Kidney capillary endothelial cell (primary cell): ENCODE measurements at regions not wholly inside any gene's neighbourhood (a gene's known extent, or its start where the extent isn't known, plus 50 kb on each side); places are given as distances from the start of the nearest gene placed in this dataset.

ENCODE experiments used
- DNase-seq: peaks from one replicate; pipeline ENCODE4 v3.0.0-alpha.2; 2018; ENCODE audit warnings: low spot score

DNA sequence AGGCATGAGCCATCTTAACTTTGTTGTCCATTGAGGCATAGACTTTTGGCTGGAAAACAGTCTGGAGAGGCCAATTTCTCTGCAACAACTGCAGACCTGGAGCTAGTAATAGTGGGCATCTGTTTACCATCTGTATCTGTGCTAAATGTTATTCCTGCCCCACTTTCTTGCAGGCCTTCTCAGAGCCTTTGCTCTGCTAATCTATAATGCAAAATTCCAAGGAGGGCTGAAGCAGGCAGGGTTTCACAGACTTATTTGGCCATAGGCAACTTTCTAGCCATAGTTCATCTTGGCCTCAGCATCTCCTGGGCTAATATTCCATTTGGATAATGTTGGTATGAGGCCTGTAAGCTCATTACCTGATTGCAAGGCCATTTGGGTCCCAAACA lies 124.5 kb upstream of the CSF3R start:
- no peak for DNase-seq

DNA sequence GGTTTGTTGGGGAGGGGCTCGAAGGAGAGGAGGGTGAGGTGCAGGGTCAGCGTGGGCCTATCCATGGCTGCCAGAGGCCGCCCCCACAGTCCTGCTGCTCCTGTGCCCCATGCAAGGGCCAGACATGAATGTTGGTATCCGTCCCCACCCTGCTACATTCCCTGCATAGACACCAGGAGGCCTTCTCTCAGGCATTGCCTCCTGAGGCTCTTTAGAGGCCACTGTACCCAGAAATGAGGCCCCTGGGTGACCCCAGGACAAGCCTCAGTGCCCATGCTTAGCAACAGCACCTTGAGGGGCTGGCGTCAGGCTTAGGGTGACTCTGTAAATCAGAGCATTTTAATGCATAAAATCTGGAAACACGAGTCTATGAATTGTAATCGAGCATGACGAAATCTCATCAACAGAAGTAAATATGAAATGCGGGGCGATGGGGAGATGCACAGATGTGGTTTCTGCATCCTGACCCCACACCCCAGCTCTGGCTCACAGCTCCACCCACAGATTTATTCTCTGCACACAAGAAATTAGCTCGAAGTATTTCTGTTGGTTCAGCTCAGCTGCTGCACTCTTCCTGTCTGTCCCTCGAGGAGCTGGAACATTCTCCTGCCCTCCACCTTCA lies 124.0 kb upstream of the CSF3R start:
- no peak for DNase-seq

DNA sequence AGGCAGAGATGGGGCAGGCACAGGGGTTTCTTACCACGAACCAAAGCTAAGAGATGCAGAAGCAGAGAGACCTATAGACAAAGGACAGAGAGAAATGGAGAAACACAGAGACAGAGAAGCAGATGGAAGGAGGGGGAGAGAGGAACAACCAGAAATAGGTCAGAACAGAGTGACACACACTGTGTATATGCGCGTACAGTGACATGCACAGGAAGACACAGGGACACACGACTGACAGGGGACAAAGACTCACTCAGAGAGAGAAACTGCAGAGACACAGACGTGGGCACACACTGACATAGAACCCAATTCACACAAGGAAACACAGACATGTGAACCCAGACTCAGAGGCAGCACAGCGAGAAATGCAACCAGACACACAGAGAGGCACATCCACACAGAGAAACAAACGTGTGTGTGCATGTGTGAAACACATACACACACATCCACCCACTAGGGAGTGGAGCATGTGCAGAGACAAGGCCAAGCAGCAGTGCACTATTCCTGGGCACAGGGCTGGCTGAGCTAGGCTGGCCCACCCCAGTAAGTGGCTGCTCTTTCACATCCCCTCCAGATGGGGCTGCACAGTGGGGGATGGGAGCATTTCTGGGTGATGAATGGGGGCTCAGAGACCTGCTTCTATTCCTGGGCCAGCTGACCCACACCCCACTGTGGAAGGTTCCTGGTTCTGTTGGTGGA lies 123.4 kb upstream of the CSF3R start:
- no peak for DNase-seq

DNA sequence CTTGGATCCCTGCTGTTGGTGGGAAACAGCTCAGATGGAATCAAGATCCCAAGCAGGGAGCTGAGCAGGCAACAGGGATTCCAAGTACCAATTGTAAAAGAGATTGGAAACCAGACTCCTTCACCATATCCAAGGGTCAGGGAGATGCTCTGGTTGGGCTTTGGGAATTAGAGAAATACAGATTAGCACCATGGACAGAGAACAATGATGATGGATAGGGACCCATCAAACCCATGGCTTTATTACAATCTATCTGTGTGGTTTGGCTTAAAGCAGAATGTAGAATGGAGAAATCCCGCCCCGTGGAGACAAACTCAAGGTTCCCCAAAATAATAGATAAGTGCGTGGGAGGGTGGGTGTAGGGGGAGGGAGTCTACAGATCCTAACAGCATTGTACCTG lies 120.7 kb upstream of the CSF3R start:
- no peak for DNase-seq

DNA sequence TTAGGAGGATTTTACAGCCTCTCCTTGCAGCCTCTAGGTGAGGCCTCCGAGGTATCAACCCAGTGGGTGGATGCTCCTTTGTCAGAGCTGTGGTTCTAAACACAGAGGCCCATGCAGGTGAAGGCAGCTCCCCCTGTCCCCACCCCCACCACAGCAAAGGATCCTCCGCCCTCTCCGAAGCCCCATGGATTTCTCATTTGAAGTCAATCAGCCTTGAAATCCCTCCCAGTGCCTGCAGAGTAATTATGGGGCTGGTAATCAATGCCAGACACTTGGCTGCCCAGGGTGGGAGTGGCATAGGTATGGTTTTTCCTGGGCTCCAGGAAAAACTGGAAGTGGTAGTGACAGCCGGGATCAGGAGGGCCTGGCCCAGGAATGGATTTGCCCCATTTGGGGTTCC lies 119.5 kb upstream of the CSF3R start:
- DNase-seq, result no peak

DNA sequence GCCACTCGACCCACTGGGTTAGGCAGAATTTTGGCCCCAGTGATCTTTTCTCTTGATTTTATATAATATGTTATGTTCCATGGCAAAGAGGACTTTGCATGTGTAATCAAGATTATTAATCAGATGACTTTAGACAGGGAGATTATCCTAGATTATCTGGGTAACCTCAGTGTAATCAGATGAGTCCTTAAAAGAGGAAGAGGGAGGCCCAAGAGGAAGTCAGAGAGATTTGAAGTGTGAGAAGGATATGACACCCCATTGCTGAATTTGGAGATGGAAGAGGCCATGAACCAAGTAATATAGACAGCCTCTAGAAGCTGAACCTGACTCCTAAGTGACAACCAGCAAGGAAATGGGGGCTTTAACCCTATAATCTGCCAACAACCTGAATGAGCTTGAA lies 117.1 kb upstream of the CSF3R start:
- no peak for DNase-seq

DNA sequence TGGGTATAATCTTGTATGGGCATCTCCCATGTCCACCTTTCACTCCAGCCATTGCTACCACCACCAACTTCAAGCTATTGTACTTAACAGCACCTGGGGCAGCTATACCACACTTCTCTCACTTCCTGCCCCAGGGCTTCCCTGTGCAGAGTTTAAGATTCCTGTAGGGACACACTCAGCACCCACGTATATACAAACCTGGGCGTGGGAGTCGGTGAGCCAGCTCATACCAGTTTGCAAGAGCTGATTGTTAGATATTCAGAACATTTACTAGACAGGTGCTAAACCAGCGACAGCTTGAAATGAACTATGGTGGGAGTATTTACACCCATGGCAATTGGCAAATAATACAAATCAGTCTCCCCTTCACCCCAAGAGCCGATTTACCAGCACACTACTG lies 114.8 kb upstream of the CSF3R start:
- DNase-seq, result no peak

DNA sequence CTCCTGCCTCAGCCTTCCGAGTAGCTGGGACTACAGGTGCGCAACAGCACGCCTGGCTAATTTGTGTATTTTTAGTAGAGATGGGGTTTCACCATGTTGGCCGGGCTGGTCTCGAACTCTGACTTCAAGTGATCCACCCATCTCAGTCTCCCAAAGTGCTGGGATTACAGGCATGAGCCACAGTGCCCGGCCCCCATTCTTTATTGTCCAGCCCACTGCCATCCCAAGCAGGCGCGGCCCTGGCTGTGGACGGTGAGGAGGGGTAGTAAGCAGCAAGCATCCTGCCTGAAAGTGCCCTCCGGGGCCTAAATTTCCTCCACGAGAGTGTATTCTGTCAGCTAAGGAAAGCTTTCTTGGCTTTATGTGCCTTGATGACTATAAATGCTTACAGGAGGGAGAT lies 113.2 kb upstream of the CSF3R start:
- no peak for DNase-seq

DNA sequence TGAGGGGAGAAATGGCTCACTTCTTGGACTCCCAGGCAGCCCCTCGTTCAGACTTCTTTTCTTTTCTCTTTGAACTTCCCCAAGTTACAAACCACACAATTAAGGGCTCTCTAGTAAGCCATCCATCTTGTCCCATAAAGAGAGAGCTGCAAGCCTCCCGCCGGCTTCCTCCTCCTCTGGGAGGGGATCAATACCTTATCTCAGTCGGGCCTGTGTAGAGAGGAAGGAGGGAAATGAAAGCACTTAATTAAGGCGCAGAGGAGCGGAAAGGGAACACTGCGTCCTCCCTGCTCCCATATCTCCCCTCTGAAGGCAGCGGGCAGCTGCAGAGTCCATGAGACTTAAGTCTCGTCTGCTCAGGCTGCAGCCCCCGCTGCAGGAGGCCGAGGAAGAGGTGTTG lies 112.6 kb upstream of the CSF3R start:
- DNase-seq, result no peak

DNA sequence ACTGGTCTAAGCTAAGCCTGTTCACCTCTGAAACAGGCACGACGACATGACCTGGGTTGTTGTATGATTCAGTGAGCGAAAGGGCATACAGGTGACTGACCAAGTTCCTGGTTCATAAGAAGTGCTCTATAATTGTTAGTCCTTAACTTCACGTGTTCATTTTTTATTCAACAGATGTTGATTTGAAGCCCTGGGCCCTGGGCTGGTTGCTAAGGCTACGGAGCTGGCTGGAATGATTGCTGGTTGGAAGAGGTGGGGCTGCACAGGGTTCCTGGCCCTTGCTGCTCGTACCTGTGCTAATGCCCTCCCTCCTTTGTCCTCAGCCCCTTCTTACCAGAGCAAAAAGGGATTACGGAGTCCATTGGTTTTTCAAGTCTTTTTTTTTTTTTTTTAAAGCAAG lies 111.3 kb upstream of the CSF3R start:
- no peak for DNase-seq

DNA sequence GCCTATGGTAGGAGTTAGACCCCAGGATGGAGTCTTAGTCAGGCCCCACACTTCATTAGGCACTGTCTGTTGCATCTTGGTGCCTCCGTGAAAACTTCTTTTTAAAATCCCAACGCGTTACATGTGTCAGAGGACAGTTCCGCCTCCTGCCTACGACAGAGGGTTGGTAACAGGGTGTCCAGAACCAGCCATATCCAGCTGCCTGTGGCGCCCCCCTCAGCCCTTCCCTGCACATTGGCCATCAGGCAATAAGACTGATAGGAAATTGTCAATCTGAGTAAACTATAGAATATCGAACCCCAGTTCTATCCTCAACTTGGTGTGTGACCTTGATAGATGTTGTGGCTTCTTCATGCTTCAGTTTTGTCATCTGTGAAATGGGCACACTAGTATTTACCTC lies 108.6 kb upstream of the CSF3R start:
- no peak for DNase-seq

DNA sequence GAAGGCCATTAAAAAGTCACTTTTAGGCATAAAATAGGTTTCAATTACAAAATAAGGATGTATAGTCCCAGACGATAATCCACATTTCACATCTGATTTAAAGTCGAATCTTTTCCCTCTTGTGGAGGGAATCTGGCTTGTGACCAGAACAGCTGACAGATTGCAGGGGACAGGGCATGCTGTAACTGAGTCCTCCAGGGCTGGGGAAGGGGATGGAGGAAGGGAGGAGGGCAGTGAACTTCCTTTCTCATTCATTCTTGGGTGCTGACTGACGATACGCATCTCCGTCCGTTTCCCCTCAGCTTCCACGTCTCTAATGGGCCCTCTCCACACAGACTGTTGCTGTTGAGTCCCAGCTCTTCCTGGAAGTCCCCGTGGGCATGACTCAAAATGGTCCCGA lies 108.1 kb upstream of the CSF3R start:
- DNase-seq, result no peak

DNA sequence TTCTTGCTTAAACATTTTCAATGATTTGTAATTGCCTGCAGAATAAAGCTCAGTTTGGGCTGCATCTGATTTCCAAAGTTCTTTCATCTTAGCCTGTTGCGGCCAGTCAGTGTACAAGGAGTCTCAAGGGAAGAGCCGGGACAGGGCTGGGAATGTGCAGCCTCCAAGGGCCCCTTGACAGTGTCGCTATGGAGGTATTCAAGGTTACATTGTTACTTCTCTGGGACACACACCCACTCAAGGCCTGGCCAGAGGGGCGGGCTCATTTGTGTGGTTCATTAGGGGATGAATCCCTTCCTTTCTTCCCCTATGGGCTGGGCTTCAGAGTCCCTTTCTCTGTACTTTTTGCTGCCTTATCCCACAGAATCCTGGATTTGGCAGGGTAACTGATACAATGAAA lies 107.6 kb upstream of the CSF3R start:
- no peak for DNase-seq

DNA sequence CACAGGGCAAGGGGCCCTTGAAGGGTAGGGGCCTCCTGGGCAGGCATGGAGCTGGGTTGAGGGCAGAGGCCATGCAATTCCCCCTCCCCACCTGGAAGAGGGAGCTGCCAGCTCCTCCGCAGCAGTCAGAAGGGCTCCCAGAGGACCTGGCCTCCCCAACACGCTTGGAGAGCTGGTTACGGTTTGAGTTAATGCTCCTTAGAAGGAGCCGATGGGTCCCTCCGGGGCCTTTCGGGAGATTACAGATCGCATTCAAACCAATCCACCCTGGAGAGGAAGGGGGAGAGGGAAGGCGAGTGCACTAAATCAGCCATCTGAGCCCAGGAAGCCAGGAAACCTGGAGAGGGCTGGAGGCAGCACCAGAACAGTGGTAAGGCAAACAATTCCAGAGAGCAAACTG lies 106.3 kb upstream of the CSF3R start:
- no peak for DNase-seq

DNA sequence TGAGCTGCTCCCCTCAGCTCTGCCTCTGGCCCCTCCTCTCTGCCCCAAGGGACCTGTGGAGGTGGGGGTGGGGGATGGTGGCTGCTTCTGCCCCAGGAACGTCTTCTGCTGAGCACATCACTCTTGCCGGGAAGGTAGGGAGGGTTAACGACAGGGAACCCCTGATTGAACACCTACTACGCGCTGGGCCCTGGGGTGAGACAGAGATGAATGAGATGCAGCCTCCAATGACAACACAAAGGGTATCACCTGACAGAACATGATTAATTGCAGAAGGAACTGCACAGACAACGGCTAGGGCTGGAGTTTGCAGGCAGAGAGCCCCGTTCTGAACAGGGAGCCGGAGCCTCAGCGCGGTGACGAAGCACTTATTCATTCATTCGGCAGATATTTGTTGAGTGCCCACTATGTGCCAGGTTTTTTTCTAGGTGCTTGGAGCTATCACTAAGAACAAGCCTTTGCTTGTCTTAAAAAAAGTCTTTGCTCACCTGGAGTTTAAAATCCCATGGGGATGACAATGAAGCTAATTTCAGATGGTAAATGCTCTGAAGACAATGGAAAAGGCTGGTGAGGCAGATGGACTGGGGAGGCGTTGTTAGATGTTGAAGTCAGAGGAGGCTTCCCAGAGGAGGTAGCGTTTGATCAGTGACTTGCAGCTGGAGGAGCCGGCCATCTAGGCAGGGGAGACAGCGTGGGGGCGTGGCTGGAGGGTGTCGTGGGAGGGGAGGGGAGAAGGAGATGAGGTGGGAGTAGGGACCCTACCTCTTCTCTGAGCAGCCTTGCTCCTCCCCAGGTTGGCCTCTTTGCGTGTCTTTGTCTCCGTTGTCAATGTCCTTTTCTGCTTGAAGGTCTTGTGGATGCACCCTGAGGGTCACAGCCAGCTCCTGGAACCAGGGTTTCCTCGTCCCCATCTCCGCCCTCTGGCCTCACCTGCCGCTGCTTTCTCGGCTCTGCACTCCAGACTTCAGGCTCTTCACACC lies 103.1 kb upstream of the CSF3R start:
- no peak for DNase-seq

DNA sequence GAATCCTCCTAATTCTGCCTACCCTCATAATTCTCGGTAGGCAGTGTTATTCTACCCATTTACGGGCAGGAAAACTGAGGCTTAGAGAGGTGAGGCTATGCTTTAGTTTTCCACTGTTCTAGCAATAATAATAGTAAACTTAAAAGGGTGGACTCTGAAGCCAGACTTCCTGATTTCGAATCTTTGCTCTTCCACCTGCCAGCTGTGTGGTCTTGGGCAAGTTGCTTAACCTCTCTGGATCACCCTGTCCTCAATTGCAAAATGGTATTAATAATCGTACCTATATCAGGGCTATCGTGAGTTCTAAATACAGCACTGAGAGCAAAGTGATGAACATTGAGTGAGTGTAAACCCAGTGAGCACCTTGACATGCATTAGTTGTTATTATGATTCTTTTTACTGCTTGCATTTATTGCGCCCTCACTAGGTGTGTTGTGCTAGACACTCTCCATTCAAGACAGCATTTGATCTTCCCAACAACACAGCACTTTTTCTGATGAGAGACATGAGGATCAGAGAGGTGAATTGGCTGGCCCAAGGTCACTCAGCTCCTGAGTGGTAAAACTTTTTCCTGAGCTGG lies 102.3 kb upstream of the CSF3R start:
- no peak for DNase-seq

DNA sequence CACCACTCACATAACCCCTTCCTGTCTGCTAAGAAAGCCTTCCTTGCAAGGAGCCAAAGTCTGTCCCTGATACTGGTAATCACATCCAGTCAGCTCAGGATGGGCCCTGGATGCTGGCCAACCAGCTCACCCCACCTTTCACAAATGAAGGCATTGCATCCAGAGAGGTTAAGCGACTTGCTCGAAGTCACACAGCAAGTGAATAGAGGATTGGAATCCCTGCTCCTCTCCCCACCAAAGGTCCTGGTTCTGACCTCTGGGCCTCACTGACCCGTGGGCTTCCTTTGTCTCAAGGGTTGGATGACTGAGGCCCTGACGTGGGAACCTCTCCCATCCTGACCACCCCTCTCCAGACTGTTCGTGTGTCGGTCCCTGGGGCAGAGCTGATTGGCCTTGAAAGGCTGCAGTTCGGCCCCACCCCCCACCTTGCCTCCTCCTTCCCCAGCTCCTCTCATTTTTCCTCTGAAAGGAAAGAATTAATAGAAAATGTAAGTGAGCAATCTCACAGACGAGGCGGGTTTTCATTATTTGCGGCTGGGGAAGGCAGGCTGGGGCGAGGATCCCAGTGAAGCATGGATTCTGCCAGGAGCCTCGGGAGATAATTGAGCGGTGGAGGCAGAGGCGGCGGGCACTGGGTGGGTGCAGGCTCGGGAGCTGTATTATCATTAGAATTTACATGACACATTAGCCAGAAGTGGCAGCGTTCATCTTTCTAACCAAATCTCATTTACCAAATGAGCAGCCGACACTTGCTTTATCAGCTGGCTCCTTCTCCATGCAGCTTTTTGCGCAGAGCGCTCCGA lies 101.5 kb upstream of the CSF3R start:
- DNase-seq, result no peak

DNA sequence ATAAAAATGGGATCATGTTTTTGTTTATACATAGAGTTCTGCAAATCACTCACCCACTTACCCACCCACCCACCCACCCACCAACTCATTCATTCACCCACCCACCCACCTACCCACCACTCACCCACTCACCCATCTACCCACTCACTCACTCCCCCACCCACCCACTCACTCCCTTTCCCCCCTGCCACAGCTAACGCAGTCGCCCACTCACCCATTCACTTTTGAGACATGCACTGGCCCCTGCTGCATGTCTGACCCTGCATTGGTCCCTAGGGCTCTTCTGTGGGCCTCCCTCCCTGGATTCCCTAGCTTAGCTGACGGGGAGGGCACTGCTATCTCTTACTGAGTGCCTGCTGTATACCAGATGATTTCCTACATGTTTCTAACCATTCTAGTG lies 100.4 kb upstream of the CSF3R start:
- DNase-seq, result no peak

DNA sequence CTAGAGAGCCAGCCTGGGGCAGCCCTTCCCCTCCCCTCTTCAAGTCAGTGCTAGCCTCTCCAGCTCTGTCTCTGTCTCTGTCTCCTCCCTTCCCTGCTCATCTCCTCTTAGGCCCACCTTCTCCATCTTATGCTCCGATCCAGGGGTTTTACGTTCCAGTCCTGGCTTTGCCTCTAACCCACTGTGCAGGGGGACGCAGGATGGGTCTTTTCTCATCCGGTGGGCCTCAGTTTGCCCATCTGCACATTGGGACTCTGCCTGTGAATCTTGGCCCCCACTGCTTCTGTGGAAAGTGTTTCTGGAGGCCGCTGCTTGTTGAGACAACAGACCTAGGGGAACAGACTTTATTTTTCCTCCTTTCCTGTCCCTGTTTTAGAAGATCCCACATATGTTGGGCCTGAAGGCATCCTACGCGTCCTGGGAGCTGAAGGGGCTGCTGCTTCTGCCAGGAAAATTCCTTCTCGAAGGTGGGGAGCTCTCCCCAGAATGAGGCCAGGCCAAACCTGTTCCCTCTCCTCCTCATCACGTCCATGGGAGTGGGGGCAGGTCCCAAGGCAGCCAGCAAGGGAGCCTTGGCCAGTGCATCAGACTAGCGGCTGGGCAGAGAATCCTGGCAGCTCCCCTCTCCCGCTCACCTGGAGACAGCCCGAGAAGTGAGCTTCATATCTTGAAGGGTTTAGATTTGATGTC lies 99.5 kb upstream of the CSF3R start:
- no peak for DNase-seq

DNA sequence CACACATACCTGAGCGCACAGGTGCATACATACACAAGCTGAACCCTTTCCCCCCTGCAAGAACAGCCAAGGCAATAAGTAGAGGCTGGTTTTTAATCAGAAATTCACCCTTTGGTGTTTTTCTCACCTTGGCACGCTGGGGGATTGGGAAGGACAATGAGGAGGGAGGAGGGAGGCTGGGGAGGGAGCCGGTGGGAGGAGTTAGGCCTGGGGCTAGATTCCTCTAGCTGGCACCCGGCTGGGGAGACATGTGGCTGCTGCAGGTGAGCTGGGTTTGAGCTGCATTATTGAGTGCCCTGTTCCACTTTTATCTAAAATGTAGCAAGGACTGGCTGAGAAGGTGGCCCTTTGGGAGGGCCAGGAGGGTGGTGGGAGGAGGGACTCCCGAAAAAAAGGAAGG lies 97.8 kb upstream of the CSF3R start:
- no peak for DNase-seq

DNA sequence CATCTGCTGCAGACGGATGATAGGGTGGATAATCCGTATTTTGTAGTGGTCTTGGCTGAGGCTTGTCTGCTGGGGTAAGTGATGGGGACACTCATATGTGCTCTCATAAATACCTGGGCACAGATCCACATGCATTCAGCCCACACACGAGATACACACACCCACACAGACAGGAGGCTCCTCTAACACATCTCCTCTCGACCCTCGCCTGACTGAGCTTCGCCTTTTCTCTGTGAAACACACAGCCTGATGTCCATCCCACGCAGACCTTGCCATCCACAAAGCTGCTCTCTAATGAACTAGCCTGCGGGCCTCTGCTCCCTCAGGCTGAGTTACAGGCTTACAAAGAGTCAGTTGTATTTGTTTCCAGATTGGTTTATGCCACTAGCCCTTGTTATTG lies 96.3 kb upstream of the CSF3R start:
- no peak for DNase-seq
